DMS153 (cell line): ENCODE measurements at regions not wholly inside any gene's neighbourhood (a gene's known extent, or its start where the extent isn't known, plus 50 kb on each side); places are given as distances from the start of the nearest gene placed in this dataset.

ENCODE experiments used
- DNase-seq: peaks from one replicate; lab custom pipeline; 2025; lab: John Stamatoyannopoulos, UW

DNA sequence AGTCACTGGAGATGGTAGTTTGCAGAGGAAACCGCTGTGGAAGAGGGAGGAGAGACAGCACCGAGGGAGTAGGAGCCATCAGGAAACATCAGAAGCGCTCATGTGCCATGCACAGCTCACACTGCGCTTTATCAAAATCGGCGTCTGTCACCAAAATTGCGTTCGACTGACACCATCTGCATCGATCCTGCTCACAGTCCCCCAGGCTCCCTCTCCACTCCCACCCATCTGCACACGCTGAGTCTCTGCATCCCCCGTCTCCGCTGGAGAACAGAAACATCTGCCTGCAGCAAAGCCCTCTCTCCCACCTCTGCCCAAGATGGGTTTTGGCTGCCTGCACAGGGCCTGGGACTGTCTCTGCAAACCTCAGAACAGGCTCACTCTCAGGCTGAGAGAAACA, 187.5 kb upstream of the RPL38 start:
- no peak for DNase-seq

DNA sequence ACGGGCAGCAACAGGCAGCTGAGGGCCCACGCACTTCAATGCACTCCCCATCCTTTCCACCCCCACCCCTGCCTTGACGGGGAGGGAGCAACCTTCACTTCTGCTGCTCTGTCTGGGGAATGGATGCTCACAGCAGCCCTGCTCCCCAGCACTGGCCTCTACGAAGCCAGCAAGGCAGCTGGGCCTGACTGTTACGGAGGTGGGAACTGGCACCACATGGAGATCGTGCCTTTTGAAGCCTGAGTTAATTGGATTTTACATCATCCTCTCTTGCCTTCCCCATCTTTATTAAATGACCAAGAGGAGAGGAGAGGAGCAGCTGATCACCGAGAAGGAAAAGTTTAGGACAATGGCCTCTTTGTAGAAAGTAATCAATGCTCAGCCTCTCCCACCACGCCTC, 187.0 kb upstream of the RPL38 start:
- DNase-seq = no peak

- DNase-seq = no peak
Observed at GRCh38 chr17:74017466-74017865, 186.0 kb upstream of the RPL38 start.

- no peak for DNase-seq
Observed at GRCh38 chr17:74018115-74018514, 185.4 kb upstream of the RPL38 start.

GRCh38 chr17:74019271-74019670, 184.2 kb upstream of the RPL38 start:
- DNase-seq = no peak

DNA sequence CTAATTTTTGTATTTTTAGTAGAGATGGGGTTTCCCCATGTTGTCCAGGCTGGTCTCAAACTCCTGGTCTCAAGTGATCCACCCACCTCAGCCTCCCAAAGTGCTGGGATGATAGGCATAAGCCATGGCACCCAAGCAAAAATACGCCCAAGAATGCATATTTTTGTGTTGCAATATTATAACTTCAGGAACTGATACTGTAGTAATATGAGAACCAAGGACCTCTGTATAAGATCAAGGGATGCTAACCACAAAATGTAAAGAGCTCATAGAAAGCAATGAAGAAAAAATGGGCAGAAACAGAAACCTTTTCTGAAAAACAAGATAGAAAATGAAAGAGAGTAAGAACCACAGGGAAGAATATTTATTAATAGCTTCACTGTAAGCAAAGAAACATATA, 183.6 kb upstream of the RPL38 start:
- no peak for DNase-seq

GRCh38 chr17:74020522-74020921, 183.0 kb upstream of the RPL38 start:
- DNase-seq = no peak

GRCh38 chr17:74024871-74025531, 178.5 kb upstream of the RPL38 start:
- DNase-seq = no peak

DNA sequence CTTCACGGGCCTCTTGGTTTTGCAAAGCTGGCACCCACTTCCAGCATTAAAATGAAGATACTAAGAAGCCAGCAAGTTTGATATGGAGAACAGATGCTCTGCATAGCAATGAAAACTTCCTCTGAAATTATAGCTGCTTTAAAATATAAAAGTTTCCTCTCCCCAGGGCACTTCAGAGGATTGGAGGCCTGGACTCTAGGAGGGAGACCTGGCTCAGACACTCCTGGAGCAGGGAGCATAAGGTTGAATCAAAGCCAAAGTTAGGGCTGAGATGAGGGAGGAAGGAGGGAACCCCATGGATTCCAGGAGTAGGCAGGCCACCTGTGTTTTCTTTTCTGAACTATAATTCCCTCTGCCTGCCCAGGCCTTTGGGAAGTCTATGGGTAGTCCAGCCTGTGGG, 176.0 kb upstream of the RPL38 start:
- no peak for DNase-seq

DNA sequence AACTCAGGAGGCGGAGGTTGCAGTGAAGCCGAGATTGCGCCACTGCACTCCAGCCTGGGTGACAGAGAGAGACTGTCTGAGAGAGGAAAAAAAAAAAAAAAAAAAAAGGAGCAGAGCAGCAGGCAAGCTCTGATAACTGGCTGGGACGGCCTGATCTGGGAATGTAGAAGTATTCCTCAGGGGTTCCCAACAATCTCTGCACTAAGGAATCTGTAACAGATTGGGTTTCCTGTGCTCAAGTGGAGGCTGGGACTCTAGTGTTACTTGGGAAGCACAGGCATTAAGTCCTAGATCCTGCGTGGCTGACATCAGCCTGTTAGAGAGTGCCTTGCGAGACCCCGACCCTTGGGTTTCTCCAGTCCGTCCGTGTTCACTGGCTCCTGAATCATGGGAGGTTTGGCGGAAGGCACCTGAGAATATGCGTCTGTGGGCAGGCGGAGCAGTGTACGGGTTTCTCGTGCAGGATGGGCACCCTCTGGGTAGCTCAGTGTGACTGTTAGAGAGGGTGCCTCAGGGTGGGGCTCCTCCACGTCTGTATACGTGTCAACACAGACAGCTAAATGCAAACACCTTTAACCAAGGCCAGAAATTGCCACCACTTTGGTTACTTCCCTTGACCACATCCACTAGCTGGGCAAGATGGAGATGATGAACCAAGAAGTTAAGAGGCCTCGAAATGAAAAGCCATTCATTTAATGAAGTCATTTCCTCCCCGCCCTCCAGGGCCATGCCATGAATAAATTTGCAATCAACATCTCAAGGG, 174.9 kb upstream of the RPL38 start:
- DNase-seq = no peak

DNA sequence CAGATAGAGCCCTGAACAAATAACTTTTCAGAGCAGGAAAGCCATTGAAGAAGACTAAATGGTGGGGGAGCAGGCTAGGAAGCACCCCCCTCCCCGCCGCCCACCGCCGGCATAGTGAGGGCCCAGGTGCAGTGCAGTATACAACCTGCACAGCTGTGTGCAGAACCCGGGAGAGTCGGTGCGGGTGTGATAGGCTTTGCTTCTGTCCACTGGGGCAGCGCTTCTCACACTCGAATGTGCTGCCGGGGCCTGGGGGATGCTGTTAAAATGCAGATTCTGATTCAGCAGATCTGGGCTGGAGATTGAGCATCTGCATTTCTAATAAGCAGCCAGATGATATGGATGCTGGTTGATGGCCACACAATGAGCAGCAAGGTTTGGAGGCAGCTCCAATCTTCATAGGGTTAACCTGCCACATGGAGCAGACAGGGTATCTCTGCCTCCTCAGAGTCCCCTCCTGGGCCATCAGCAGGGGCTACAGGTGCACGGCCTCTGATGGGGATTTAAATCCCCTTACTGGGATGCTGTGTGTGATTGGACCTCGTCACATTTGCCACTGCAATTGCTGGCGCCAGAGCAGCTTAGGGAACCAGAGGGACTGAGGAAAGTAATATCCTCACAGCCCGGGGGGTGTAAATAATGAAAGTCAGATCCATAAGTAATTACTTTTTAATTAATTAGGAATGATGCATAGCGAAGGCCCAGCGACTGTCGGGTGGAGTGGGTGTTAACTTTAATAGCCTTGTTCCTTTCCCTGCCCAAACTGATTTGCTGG, 172.0 kb upstream of the RPL38 start:
- DNase-seq = no peak

DNA sequence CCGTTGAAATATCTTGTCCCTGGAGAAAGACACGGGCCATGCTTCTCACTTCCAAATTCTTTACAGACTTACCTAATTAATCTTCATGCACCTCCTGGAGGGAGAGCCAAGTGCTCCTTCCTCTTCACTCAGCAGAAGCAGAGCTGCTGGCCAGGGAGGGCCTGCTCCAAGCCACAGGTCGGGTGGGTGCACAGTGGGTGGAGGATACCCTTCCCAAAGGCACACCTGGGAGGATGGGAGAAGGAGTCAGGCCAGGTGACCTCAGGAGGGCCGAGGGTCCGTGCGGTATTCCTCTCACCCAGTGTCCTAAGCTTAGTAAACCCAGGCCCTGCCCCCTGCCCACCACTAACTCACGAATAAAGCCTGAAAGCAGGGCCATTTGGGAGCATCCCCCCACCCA, 171.3 kb upstream of the RPL38 start:
- DNase-seq = no peak

GRCh38 chr17:74037320-74037719, 166.2 kb upstream of the RPL38 start:
- peak; percentile 48 for DNase-seq

- DNase-seq = no peak
Observed at GRCh38 chr17:74040291-74040690, 163.2 kb upstream of the RPL38 start.

- DNase-seq = no peak
Observed at GRCh38 chr17:74040729-74041128, 162.7 kb upstream of the RPL38 start.

GRCh38 chr17:74041869-74042640, 161.4 kb upstream of the RPL38 start:
- no peak for DNase-seq

DNA sequence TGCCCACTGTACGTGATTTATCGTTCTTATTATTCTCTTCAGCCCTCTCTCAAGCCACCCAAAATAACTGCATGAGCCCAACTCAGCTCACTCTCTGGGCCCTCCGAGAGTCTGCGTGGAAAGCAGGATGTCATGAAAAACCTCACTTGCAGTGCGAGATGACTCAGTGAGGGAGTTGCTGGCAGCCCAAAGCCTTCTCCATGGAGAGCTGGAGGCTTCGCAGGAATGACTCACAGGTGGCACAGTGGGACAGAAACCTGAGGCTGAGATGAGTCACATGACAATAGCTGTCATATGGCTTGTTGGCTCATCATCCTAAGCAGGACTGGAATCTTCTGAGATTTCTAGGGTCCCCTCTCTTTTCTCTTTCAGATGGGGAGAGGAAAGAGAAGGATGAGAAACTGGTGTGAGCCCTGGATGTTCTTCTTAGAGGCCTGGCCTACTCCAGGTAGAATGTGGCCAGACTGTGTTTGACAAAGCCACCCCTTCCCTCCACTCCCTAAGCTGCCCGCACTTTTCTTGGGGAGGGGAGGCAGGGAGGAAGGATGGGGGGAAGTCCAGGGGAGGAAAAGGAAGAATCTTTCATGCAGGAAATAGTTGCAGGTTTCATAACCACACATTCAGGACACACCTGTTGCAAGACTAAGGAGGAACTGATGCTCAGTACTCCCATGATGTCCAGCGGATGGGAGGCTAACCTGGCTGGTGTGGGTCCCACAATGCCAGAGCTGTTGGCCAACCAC, 160.6 kb upstream of the RPL38 start:
- DNase-seq = peak; percentile 33

GRCh38 chr17:74043976-74044375, 159.5 kb upstream of the RPL38 start:
- no peak for DNase-seq

DNA sequence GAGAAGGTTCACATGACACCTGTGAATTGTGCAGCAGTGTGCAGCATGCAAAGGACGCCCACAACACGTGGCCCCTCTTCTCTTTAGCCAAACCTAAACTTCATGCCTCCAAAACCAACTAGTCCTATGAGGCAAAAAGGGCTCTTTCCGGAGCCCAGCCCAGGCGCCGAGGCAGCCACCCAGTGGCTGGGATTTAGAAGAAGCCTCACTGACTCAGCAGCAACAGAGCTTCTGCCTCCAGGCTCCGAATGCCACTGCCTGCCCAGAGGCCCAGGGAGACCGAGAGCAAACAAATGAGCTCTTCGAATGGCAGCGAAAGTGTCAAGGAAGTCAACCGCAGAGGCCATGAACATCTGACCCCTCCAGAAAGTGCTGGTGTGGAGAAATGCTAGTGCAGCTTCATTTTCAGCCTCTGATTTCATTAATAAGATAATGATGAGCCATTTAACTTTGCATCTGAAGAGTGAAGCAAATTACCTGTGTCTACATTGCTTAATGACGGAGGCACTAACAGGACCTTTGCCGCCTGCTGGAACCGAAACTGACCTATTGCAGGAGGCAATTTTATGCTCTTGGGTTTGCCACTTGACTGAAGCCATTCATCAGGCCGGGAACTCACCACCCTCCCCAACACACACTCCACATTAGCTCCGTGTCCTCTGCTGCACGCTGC, 157.7 kb upstream of the RPL38 start:
- no peak for DNase-seq

- no peak for DNase-seq
Observed at GRCh38 chr17:74049167-74049966, 154.1 kb upstream of the RPL38 start.
